Prostate gland (tissue), 2 donors: ENCODE measurements at regions not wholly inside any gene's neighbourhood (a gene's known extent, or its start where the extent isn't known, plus 50 kb on each side); places are given as distances from the start of the nearest gene placed in this dataset.

Source experiments
- DNase-seq: peaks from one replicate; pipeline ENCODE4 v3.0.0-alpha.2; 2019; ENCODE audit warnings: low spot score
- H3K27ac ChIP-seq, 2 donors: fragments of 200-600 bp; sonication (generic); 2 replicates each; pipeline ENCODE4 v1.5.1; 2017 to 2019
- H3K27me3 ChIP-seq: fragments of 200-600 bp; sonication (generic); replicated peaks from 2 replicates; pipeline ENCODE4 v1.5.1; 2019; ENCODE audit not compliant: insufficient read depth
- H3K36me3 ChIP-seq, 2 donors: fragments of 200-600 bp; sonication (generic); 1 replicate in 1 of 2; 2 replicates in 1 of 2; pipeline versions ENCODE4 v1.5.1 to v1.8.1; 2017 to 2019
- H3K4me1 ChIP-seq: fragments of 200-600 bp; sonication (generic); replicated peaks from 2 replicates; pipeline ENCODE4 v1.5.1; 2019
- H3K4me3 ChIP-seq, 2 donors: fragments of 200-600 bp; sonication (generic); 2 replicates each; pipeline ENCODE4 v1.5.1; 2017 to 2019
- H3K9me3 ChIP-seq: fragments of 200-600 bp; sonication (generic); 2 replicates; pipeline ENCODE4 v1.5.1; 2017
- POLR2A ChIP-seq: fragments of 450-650 bp; IDR thresholded peaks from one replicate; pipeline ENCODE4 v1.6.1; 2016; ENCODE audit warnings: antibody characterized with exemption, mild to moderate bottlenecking
- POLR2AphosphoS5 ChIP-seq: sonication (generic); formaldehyde crosslinking; IDR thresholded peaks from one replicate; pipeline ENCODE4 v1.6.1; 2017; ENCODE audit warnings: antibody characterized with exemption
- WGBS: methylation state at CpG from one replicate; pipeline ENCODE4 v1.1.5; 2018; 5-methylcytosine and 5-hydroxymethylcytosine counted together
- intact Hi-C: fragments of 100-400 bp; cut with DNase I; formaldehyde crosslinking; loops from one replicate; pipeline ENCODE4 v1.14.2; 2022
- TF ChIP-seq, protein P1 (sequence below), 4 experiments: fragments of 200-600 bp in 2 of 4; fragments of 450-650 bp in 2 of 4; sonication (generic) in 2 of 4; IDR thresholded peaks; 1 replicate in 3 of 4; 2 replicates in 1 of 4; pipeline ENCODE4 v1.5.1; 2016 to 2019; ENCODE audit warnings: antibody characterized with exemption in 4 of 4, mild to moderate bottlenecking in 2 of 4, moderate library complexity in 2 of 4

DNA sequence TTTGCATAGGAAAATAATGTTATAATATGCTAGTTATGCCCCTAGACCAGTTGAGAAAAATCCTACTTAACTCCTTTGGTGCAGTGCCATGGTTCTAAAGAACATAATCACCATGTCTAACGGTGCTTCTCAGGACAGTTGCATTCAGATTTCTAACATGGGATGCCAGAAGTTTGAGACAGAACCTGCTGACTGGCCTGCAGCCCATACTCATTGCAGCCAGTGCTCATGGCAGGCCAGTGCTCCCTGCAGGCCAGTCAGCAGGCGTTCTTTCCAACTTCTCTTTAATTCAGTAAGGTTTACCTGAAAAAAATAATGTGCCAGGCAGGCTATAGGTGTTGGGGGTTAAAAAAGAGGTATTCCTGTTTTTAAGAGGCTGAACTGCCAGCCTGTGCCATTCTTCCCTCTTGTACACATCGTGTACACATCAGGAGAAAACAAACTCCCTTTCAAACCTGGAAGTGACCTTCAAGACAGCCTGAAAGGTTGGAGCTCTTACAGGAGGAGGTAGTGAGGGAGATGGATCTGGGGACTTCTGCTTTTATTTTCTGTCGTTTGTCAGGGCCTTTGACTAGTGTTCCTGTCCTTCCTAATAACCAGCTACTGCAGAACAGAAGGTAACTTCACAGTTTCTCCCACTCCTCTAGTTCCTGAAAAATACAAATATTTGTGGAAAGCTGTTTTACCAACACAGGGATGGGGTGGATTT is 146.0 kb upstream of the MAGI3 start:
- H3K27me3 ChIP-seq, result no peaks in the 10 kb centered on the region
- H3K27ac ChIP-seq, result no peak overlapping the region
- no peak for DNase-seq
- TF ChIP-seq POLR2AphosphoS5, result no peak
- TF ChIP-seq, protein P1, sequence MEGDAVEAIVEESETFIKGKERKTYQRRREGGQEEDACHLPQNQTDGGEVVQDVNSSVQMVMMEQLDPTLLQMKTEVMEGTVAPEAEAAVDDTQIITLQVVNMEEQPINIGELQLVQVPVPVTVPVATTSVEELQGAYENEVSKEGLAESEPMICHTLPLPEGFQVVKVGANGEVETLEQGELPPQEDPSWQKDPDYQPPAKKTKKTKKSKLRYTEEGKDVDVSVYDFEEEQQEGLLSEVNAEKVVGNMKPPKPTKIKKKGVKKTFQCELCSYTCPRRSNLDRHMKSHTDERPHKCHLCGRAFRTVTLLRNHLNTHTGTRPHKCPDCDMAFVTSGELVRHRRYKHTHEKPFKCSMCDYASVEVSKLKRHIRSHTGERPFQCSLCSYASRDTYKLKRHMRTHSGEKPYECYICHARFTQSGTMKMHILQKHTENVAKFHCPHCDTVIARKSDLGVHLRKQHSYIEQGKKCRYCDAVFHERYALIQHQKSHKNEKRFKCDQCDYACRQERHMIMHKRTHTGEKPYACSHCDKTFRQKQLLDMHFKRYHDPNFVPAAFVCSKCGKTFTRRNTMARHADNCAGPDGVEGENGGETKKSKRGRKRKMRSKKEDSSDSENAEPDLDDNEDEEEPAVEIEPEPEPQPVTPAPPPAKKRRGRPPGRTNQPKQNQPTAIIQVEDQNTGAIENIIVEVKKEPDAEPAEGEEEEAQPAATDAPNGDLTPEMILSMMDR (IDR thresholded peaks at IDR 0.05), result peak in 1 of 4 experiments; percentile 32
- H3K4me1 ChIP-seq, result no peaks in the 10 kb centered on the region
- 44% methylated on average over 4 of the region's 4 CpGs for WGBS
- H3K4me3 ChIP-seq, result no peak overlapping the region
- H3K9me3 ChIP-seq, result no peaks in the 10 kb centered on the region
- H3K36me3 ChIP-seq, result no peaks in the 10 kb centered on the region
- intact Hi-C loops, result loop anchor here (10.0 kb wide), 1 partner anchor 99 kb away; no protein-coding TSS in a partner anchor

DNA sequence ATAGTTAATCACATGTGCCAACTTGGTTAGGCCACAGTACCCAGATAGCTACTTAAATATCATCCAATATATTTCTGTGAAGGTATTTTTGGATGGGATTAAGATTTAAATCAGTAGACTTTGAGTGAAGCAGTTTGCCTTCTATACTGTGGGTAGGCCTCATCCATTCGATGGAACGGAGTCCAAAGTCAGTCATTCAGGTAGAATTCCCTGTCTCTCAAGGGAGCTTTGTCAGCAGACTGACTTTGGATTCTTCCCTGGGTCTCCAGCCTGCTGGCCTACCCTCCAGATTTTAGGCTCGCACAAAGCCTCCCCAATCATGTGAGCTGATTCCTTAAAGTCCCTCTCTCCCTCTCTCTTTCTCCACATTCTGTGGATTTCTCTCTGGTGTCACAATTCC is 145.1 kb upstream of the MAGI3 start:
- no peak overlapping the region for H3K27ac ChIP-seq
- no peak overlapping the region for H3K4me3 ChIP-seq
- intact Hi-C loops, result loop anchor here (10.0 kb wide), 1 partner anchor 100 kb away; no protein-coding TSS in a partner anchor
- TF ChIP-seq, protein P1 (IDR thresholded peaks at IDR 0.05), result no peak
- no peak for TF ChIP-seq POLR2AphosphoS5
- no peaks in the 10 kb centered on the region for H3K4me1 ChIP-seq
- DNase-seq, result no peak
- H3K27me3 ChIP-seq, result no peaks in the 10 kb centered on the region
- no peaks in the 10 kb centered on the region for H3K36me3 ChIP-seq
- H3K9me3 ChIP-seq, result no peaks in the 10 kb centered on the region
- WGBS, result 100% methylated on average over 3 of the region's 3 CpGs

DNA sequence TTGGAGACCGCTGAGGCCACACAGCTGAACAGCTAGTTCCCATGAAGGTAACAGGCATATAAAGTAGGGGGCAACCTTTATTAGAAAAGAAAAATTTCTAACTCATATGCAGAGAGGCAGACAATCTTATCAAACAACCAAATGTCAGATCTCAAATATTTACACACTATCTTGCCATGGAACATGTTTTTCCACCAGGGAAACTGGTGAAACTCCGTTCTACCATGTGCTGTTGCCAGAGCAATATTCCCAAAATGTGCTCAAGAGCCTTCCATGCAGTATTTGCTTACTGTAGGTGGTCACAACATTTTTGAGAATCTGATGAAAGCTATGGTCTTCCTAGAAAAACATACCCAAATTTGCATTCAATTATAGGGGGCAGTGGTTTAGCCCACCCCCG is 143.4 kb upstream of the MAGI3 start:
- DNase-seq, result no peak
- no peaks in the 10 kb centered on the region for H3K4me1 ChIP-seq
- H3K9me3 ChIP-seq, result no peaks in the 10 kb centered on the region
- no peak overlapping the region for H3K4me3 ChIP-seq
- no peaks in the 10 kb centered on the region for H3K27me3 ChIP-seq
- H3K27ac ChIP-seq, result peak overlapping the region in 1 of 2 donors; percentile 51
- WGBS, result 74% methylated on average over 3 of the region's 3 CpGs
- intact Hi-C loops, result loop anchor here (10.0 kb wide), 1 partner anchor 102 kb away; no protein-coding TSS in a partner anchor
- no peaks in the 10 kb centered on the region for H3K36me3 ChIP-seq
- TF ChIP-seq POLR2A (no peak), POLR2AphosphoS5 (peak; percentile 38)
- TF ChIP-seq, protein P1 (IDR thresholded peaks at IDR 0.05), result no peak

DNA sequence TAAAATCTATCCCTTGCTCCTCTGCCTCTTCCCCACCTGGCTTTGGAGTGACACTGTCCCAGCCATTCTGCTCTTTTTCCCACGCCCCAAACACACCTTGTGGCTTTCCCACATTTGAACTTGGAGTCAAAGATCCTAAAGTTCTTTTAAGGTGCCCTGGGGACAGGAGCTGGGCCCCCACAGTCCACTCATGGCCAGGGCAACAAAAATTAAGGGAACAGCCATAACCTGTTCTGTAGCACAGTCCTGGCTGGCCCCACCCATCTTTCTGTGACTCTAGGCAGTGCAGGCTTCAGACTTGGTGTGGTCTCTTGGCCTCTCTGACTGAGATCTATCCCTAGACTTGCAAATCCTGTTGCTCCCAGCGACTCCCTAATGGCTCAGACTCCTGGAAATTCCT is 143.0 kb upstream of the MAGI3 start:
- Histone ChIP-seq H3K4me1 (no peaks in the 10 kb centered on the region), H3K9me3 (no peaks in the 10 kb centered on the region), H3K4me3 (no peak overlapping the region), H3K36me3 (no peaks in the 10 kb centered on the region), H3K27ac (peak overlapping the region in 1 of 2 donors; percentile 51), H3K27me3 (no peaks in the 10 kb centered on the region)
- intact Hi-C loops, result loop anchor here (10.0 kb wide), 1 partner anchor 103 kb away; no protein-coding TSS in a partner anchor
- 91% methylated on average over 2 of the region's 2 CpGs for WGBS
- TF ChIP-seq POLR2AphosphoS5 (no peak), POLR2A (no peak)
- TF ChIP-seq, protein P1 (IDR thresholded peaks at IDR 0.05), result no peak
- DNase-seq, result no peak

DNA sequence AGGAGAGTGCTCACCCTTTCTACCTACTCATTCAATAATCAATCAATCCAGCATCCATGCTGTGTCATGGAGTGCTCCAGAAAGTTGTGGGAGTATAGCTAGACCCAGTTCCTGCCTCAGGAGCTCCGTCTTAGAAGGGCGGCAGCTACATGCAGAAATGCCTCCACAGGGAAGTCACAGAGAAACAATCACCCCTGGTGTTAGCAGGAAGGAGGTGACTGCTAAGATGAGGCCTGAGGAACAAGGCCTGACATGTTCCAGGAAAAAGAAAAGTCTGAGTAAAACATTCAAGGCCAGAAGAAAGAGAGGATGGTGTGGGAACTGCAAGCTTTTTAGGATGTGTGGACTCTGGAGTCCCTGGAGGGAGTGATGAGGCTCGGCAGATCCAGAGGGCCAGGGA is 142.5 kb upstream of the MAGI3 start:
- H3K27ac ChIP-seq, result no peak overlapping the region

More for the DNA sequence above, 142.5 kb upstream of the MAGI3 start:
- Histone ChIP-seq H3K27me3 (no peaks in the 10 kb centered on the region), H3K4me3 (no peak overlapping the region), H3K9me3 (no peaks in the 10 kb centered on the region), H3K36me3 (no peaks in the 10 kb centered on the region), H3K4me1 (no peaks in the 10 kb centered on the region)
- WGBS, result 77% methylated on average over 3 of the region's 3 CpGs
- no peak for DNase-seq
- intact Hi-C loops, result loop anchor here (10.0 kb wide), 1 partner anchor 103 kb away; no protein-coding TSS in a partner anchor
- TF ChIP-seq POLR2A, result no peak
- TF ChIP-seq, protein P1 (IDR thresholded peaks at IDR 0.05), result no peak
- TF ChIP-seq POLR2AphosphoS5, result no peak
